H1 (cell line): ENCODE measurements at regions not wholly inside any gene's neighbourhood (a gene's known extent, or its start where the extent isn't known, plus 50 kb on each side); places are given as distances from the start of the nearest gene placed in this dataset.
A peak's percentile ranks its signal among the peaks of the same experiment; 100 is the strongest.

Experiments used
- CTCF ChIA-PET: fragments of 300-600 bp; sonication (Branson Sonifier 250); formaldehyde crosslinking; loops from one replicate; lab custom pipeline; 2021; ENCODE audit not compliant: partially characterized antibody; lab: Charles Lee
- POLR2A ChIA-PET: fragments of 300-600 bp; sonication (Branson Sonifier 250); formaldehyde crosslinking; loops from one replicate; lab custom pipeline; 2021; ENCODE audit warnings: inconsistent platforms; ENCODE audit not compliant: partially characterized antibody; lab: Charles Lee
- DNase-seq, 2 experiments: peaks; one replicate each; pipeline versions ENCODE4 v3.0.0 to v3.0.0-alpha.2; 2010 to 2022; ENCODE audit warnings: low spot score in 2 of 2, low read depth in 1 of 2, mixed read lengths in 1 of 2
- FAIRE-seq: peaks from 2 replicates; lab custom pipeline; 2011; peaks lifted over from hg19 to GRCh38; lab: Jason Lieb, UNC
- H2AFZ ChIP-seq: 2 replicates; pipeline ENCODE4 v1.8.1; 2012; ENCODE audit warnings: low read length, inconsistent platforms
- H2AK5ac ChIP-seq: 2 replicates; pipeline ENCODE4 v1.6.1; 2013; ENCODE audit warnings: low read depth, low read length
- H2BK120ac ChIP-seq: replicated peaks from 2 replicates; pipeline ENCODE3; 2013; ENCODE audit warnings: low read depth, low read length, inconsistent platforms
- H2BK12ac ChIP-seq: 2 replicates; pipeline ENCODE4 v1.6.1; 2013; ENCODE audit warnings: low read depth, low read length
- H2BK15ac ChIP-seq: 2 replicates; pipeline ENCODE4 v1.6.1; 2013; ENCODE audit warnings: low read length
- H2BK20ac ChIP-seq: 2 replicates; pipeline ENCODE4 v1.6.1; 2013; ENCODE audit warnings: low read length
- H2BK5ac ChIP-seq: 2 replicates; pipeline ENCODE4 v1.6.1; 2013; ENCODE audit warnings: low read depth, low read length
- H3K14ac ChIP-seq: 2 replicates; pipeline ENCODE4 v1.6.1; 2013; ENCODE audit warnings: inconsistent platforms; ENCODE audit not compliant: insufficient read length
- H3K18ac ChIP-seq: 2 replicates; pipeline ENCODE4 v1.6.1; 2013; ENCODE audit warnings: low read length; ENCODE audit errors: extremely low read depth
- H3K23ac ChIP-seq: 2 replicates; pipeline ENCODE4 v1.6.1; 2013; ENCODE audit warnings: inconsistent platforms; ENCODE audit not compliant: insufficient read length
- H3K23me2 ChIP-seq: 2 replicates; pipeline ENCODE4 v1.6.1; 2013; ENCODE audit warnings: low read depth, low read length
- H3K27ac ChIP-seq: 2 replicates; pipeline ENCODE4 v1.6.1; 2011; ENCODE audit warnings: low read depth, low read length, inconsistent platforms
- H3K27me3 ChIP-seq, 4 experiments: replicated peaks in 1 of 4; 1 replicate in 1 of 4; 2 replicates in 3 of 4; pipeline versions ENCODE4 v1.6.1 to v1.8.1; 2011 to 2013; ENCODE audit warnings: low read length in 3 of 4, mild to moderate bottlenecking in 3 of 4, inconsistent platforms in 2 of 4, mixed read lengths in 2 of 4, moderate library complexity in 1 of 4; ENCODE audit not compliant: control insufficient read depth in 3 of 4, insufficient read depth in 3 of 4; ENCODE audit errors: extremely low read depth in 1 of 4
- H3K36me3 ChIP-seq, 4 experiments: 2 replicates each; pipeline versions ENCODE4 v1.6.1 to v1.8.1; 2011 to 2013; ENCODE audit warnings: mild to moderate bottlenecking in 4 of 4, low read length in 3 of 4, moderate library complexity in 2 of 4, control low read depth in 1 of 4, inconsistent platforms in 1 of 4; ENCODE audit not compliant: insufficient read depth in 4 of 4, control insufficient read depth in 2 of 4
- H3K4ac ChIP-seq: replicated peaks from 2 replicates; pipeline ENCODE3; 2013; ENCODE audit warnings: low read length, low read depth, mixed read lengths, inconsistent platforms; ENCODE audit not compliant: insufficient read length
- H3K4me1 ChIP-seq, 4 experiments: replicated peaks in 1 of 4; 1 replicate in 1 of 4; 2 replicates in 3 of 4; pipeline versions ENCODE4 v1.6.1 to v1.8.1; 2011 to 2013; ENCODE audit warnings: low read length in 3 of 4, inconsistent platforms in 2 of 4, mixed read lengths in 1 of 4; ENCODE audit not compliant: insufficient read depth in 4 of 4, control insufficient read depth in 3 of 4
- H3K4me2 ChIP-seq, 2 experiments: 2 replicates each; pipeline versions ENCODE4 v1.6.1 to v1.8.1; 2011 to 2013; ENCODE audit warnings: low read depth in 2 of 2, low read length in 2 of 2, control low read depth in 1 of 2, inconsistent platforms in 1 of 2, mild to moderate bottlenecking in 1 of 2; ENCODE audit not compliant: insufficient read depth in 1 of 2
- H3K4me3 ChIP-seq, 4 experiments: fragments of 200-600, 300-600 bp in 1 of 4; sonication (generic), shearing (Covaris generic), sonication (Bioruptor Twin) in 1 of 4; 2 replicates each; pipeline versions ENCODE4 v1.5.1 to v1.8.1; 2011 to 2016; ENCODE audit warnings: low read length in 4 of 4, low read depth in 3 of 4, control low read depth in 2 of 4, inconsistent platforms in 2 of 4, mild to moderate bottlenecking in 2 of 4, mixed read lengths in 1 of 4, moderate library complexity in 1 of 4; ENCODE audit not compliant: insufficient read depth in 2 of 4; ENCODE audit errors: extremely low read depth in 1 of 4
- H3K56ac ChIP-seq: replicated peaks from 2 replicates; pipeline ENCODE3; 2013; ENCODE audit warnings: low read depth, mild to moderate bottlenecking, mixed read lengths, low read length, inconsistent platforms; ENCODE audit not compliant: insufficient read length
- H3K79me1 ChIP-seq: 2 replicates; pipeline ENCODE4 v1.6.1; 2013; ENCODE audit warnings: low read depth, low read length, control low read depth
- H3K79me2 ChIP-seq, 2 experiments: 2 replicates each; pipeline versions ENCODE4 v1.6.1 to v1.8.1; 2012 to 2013; ENCODE audit warnings: low read length in 2 of 2, mild to moderate bottlenecking in 2 of 2, inconsistent platforms in 1 of 2; ENCODE audit not compliant: insufficient read depth in 2 of 2, control insufficient read depth in 1 of 2
- H3K9ac ChIP-seq, 4 experiments: replicated peaks in 1 of 4; 1 replicate in 1 of 4; 2 replicates in 3 of 4; pipeline versions ENCODE4 v1.6.1 to v1.8.1; 2011 to 2013; ENCODE audit warnings: low read depth in 3 of 4, low read length in 3 of 4, control low read depth in 2 of 4, mild to moderate bottlenecking in 2 of 4, moderate library complexity in 2 of 4, inconsistent platforms in 1 of 4; ENCODE audit errors: extremely low read depth in 1 of 4
- H3K9me3 ChIP-seq, 2 experiments: 2 replicates each; pipeline versions ENCODE4 v1.6.1 to v1.8.1; 2012 to 2013; ENCODE audit warnings: mild to moderate bottlenecking in 2 of 2, moderate library complexity in 2 of 2, control low read depth in 1 of 2, inconsistent platforms in 1 of 2, low read depth in 1 of 2, low read length in 1 of 2, mixed read lengths in 1 of 2; ENCODE audit not compliant: insufficient read depth in 2 of 2
- H4K20me1 ChIP-seq, 2 experiments: replicated peaks in 1 of 2; 2 replicates each; pipeline versions ENCODE3 to v1.8.1; 2011 to 2013; ENCODE audit warnings: inconsistent platforms in 2 of 2, low read length in 2 of 2, mild to moderate bottlenecking in 1 of 2; ENCODE audit not compliant: insufficient read depth in 2 of 2, control insufficient read depth in 1 of 2
- H4K5ac ChIP-seq: 2 replicates; pipeline ENCODE4 v1.6.1; 2013; ENCODE audit warnings: low read length, low read depth, mixed read lengths, inconsistent platforms; ENCODE audit not compliant: insufficient read length
- H4K8ac ChIP-seq: 2 replicates; pipeline ENCODE4 v1.8.0; 2013; ENCODE audit warnings: mild to moderate bottlenecking, moderate library complexity, low read length, inconsistent platforms; ENCODE audit not compliant: insufficient read depth; ENCODE audit errors: extremely low read depth
- H4K91ac ChIP-seq: replicated peaks from 2 replicates; pipeline ENCODE3; 2013; ENCODE audit warnings: low read length, mixed read lengths, inconsistent platforms; ENCODE audit not compliant: insufficient read length
- ASH2L ChIP-seq: fragments of 200-600, 300-600 bp; sonication (generic); IDR thresholded peaks from one replicate; pipeline ENCODE4 v1.7.1; 2017; ENCODE audit warnings: low read length
- CBX8 ChIP-seq: fragments of 300-800, 300-1000 bp; sonication (generic); IDR thresholded peaks from 2 replicates; pipeline ENCODE4 v1.7.1; 2016; ENCODE audit warnings: low read depth, low read length, borderline replicate concordance
- HDAC2 ChIP-seq, 2 experiments: fragments of 300-600 bp in 1 of 2; sonication (generic) in 1 of 2; IDR thresholded peaks; 2 replicates each; pipeline ENCODE4 v1.6.1; 2011 to 2012; ENCODE audit warnings: low read depth in 2 of 2, low read length in 2 of 2, mild to moderate bottlenecking in 2 of 2, moderate library complexity in 2 of 2, borderline replicate concordance in 1 of 2, inconsistent platforms in 1 of 2
- HDAC6 ChIP-seq: IDR thresholded peaks from one replicate; pipeline ENCODE4 v1.7.1; 2012; ENCODE audit warnings: low read depth, mild to moderate bottlenecking, inconsistent platforms, low read length, moderate library complexity
- SIRT6 ChIP-seq: IDR thresholded peaks from one replicate; pipeline ENCODE4 v1.7.1; 2012; ENCODE audit warnings: low read length, inconsistent platforms
- SIX5 ChIP-seq: IDR thresholded peaks from 2 replicates; pipeline ENCODE4 v1.6.1; 2011; ENCODE audit warnings: mild to moderate bottlenecking, low read depth, low read length
- TAF1 ChIP-seq: IDR thresholded peaks from 2 replicates; pipeline ENCODE4 v1.6.1; 2011; ENCODE audit warnings: mild to moderate bottlenecking, low read depth, low read length
- TBP ChIP-seq: IDR thresholded peaks from 2 replicates; pipeline ENCODE4 v1.6.1; 2011; ENCODE audit warnings: low read depth, low read length, improper control_type of control experiment
- TCF12 ChIP-seq: IDR thresholded peaks from 2 replicates; pipeline ENCODE4 v1.6.1; 2011; ENCODE audit warnings: low read depth, mild to moderate bottlenecking, low read length
- ZNF274 ChIP-seq: IDR thresholded peaks from 2 replicates; pipeline ENCODE4 v1.7.0; 2012; ENCODE audit warnings: low read length, borderline replicate concordance; ENCODE audit errors: extremely low read depth
- WGBS, 2 experiments: shearing (Covaris generic) in 1 of 2; methylation state at CpG; one replicate each; pipeline versions ENCODE4 v1.1.6 to v1.1.7; 2013 to 2015; ENCODE audit warnings: low lambda C conversion rate in 2 of 2, mixed read lengths in 2 of 2, inconsistent platforms in 1 of 2, low coverage in 1 of 2, missing lambda C conversion rate in 1 of 2; ENCODE audit not compliant: insufficient replicate concordance in 2 of 2, insufficient coverage in 1 of 2, insufficient read length in 1 of 2; ENCODE audit errors: extremely low coverage in 1 of 2, missing lambda C conversion rate in 1 of 2; 5-methylcytosine and 5-hydroxymethylcytosine counted together
- TF ChIP-seq, protein P1 (sequence below): IDR thresholded peaks from 2 replicates; pipeline ENCODE4 v1.6.1; 2011; ENCODE audit warnings: low read depth, mild to moderate bottlenecking, low read length; ENCODE audit not compliant: insufficient read depth

DNA sequence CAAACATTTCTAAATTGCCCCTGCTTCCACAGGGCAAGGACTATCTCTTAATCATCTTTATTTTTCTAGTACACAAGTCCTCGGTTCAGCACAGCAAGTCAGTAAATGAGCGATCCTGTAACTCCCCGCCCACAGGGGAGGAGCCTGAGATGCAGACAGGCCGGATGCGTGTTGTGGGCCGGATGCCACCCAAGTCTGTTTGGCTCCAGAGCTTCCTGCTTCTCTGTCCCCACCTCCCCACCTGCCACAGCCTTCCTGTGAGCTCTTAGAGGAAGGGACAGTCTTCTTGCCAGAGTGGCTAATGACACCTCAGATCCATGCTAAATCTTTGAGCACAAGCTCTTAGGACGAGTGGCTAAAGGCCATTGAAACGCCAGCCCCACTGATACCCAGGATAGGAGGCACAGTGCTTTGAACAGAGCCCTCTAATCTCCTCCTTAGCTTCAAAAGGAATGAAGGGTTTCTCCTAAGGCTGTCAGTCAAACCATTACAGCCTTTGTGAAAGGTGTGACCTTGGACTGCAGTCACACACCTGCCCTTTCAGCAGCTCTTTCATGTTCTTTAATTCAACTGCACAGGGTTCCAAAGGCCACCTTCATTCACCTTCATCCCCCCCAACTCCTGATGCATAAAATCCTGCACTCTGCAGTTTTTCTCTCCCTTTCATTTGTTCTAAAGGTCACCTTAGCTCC lies 264.3 kb downstream of the TFAP2C start:
- Histone ChIP-seq H4K8ac (no peak overlapping the region), H3K23ac (no peak overlapping the region), H2BK12ac (no peak overlapping the region), H3K18ac (no peak overlapping the region), H3K23me2 (no peaks in the 10 kb centered on the region; the same call in 1 of the 2 replicates), H3K27me3 (no peaks in the 10 kb centered on the region), H3K9ac (no peak overlapping the region), H2BK120ac (no peak overlapping the region), H4K91ac (no peak overlapping the region), H2BK15ac (no peak overlapping the region), H2AK5ac (no peak overlapping the region), H3K4me3 (no peak overlapping the region), H2BK20ac (no peak overlapping the region), H3K14ac (no peak overlapping the region), H2AFZ (peak overlapping the region; percentile 98), H4K5ac (no peak overlapping the region), H3K4me2 (no peak overlapping the region), H3K4me1 (peaks cover 0 to 9% (median 5%) of the 10 kb centered on the region in 4 experiments; a peak in 6 of 7 replicates), H3K56ac (no peak overlapping the region), H2BK5ac (no peak overlapping the region), H3K4ac (no peak overlapping the region), H3K79me2 (no peaks in the 10 kb centered on the region), H3K27ac (no peak overlapping the region), H4K20me1 (no peaks in the 10 kb centered on the region), H3K79me1 (no peaks in the 10 kb centered on the region), H3K36me3 (no peaks in the 10 kb centered on the region), H3K9me3 (no peaks in the 10 kb centered on the region)
- ChIA-PET POLR2A (no interaction called here), CTCF (interaction anchor here (0.6 to 1.0 kb wide), 5 partner anchors 26 to 342 kb away, joined by 3 read pairs; no protein-coding TSS in a partner anchor)
- WGBS, 2 experiments: 75% methylated on average over 8 of the region's 8 CpGs; no CpG with 5 or more reads in 1 of the 2 experiments
- DNase-seq (peak in 1 of 2 experiments; percentile 55), FAIRE-seq (no peak)
- TF ChIP-seq HDAC6: no peak
- TF ChIP-seq TAF1: no peak
- TF ChIP-seq TBP: no peak
- TF ChIP-seq, protein P1, sequence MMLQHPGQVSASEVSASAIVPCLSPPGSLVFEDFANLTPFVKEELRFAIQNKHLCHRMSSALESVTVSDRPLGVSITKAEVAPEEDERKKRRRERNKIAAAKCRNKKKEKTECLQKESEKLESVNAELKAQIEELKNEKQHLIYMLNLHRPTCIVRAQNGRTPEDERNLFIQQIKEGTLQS: no peak
- TF ChIP-seq SIX5: no peak
- no peak for TF ChIP-seq TCF12
- no peak for TF ChIP-seq CBX8
- TF ChIP-seq SIRT6: no peak
- TF ChIP-seq ASH2L: no peak
- no peak for TF ChIP-seq ZNF274
- no peak for TF ChIP-seq HDAC2 (IDR thresholded peaks at IDR 0.05; ENCODE audit: borderline replicate concordance in 1 of 2, low read depth in 2 of 2, low read length in 2 of 2)
